ENCODE measurements at regions not wholly inside any gene's neighbourhood (a gene's known extent, or its start where the extent isn't known, plus 50 kb on each side); places are given as distances from the start of the nearest gene placed in this dataset.

GRCh38 chr1:218025454-218025853, 259.6 kb upstream of the RRP15 start:
- no peak for DNase-seq (ENCODE audit: low spot score)

GRCh38 chr1:218027152-218027551, 257.9 kb upstream of the RRP15 start:
- no peak for DNase-seq (ENCODE audit: low spot score)

- no peak for DNase-seq (ENCODE audit: low spot score)
These were observed 254.2 kb upstream of the RRP15 start for GRCh38 chr1:218030846-218031245.

- no peak for DNase-seq (ENCODE audit: low spot score)
These were observed 253.2 kb upstream of the RRP15 start for GRCh38 chr1:218031901-218032300.

- DNase-seq (ENCODE audit: low spot score) = no peak
These were observed 250.6 kb upstream of the RRP15 start for GRCh38 chr1:218034468-218034867.

GRCh38 chr1:218048828-218049420, 236.2 kb upstream of the RRP15 start:
- no peak for DNase-seq (ENCODE audit: low spot score)

GRCh38 chr1:218049641-218050040, 235.5 kb upstream of the RRP15 start:
- DNase-seq (ENCODE audit: low spot score) = no peak

- no peak for DNase-seq (ENCODE audit: low spot score)
These were observed 226.4 kb upstream of the RRP15 start for GRCh38 chr1:218058730-218059129.

- DNase-seq (ENCODE audit: low spot score) = no peak
These were observed 220.7 kb upstream of the RRP15 start for GRCh38 chr1:218064426-218064825.

GRCh38 chr1:218066332-218066731, 218.8 kb upstream of the RRP15 start:
- DNase-seq (ENCODE audit: low spot score) = no peak

GRCh38 chr1:218068241-218068640, 216.9 kb upstream of the RRP15 start:
- DNase-seq (ENCODE audit: low spot score) = no peak

- DNase-seq (ENCODE audit: low spot score) = no peak
These were observed 215.9 kb upstream of the RRP15 start for GRCh38 chr1:218069180-218069579.

- DNase-seq (ENCODE audit: low spot score) = no peak
These were observed 212.0 kb upstream of the RRP15 start for GRCh38 chr1:218073062-218073461.

- no peak for DNase-seq (ENCODE audit: low spot score)
These were observed 206.2 kb upstream of the RRP15 start for GRCh38 chr1:218078916-218079315.

GRCh38 chr1:218079347-218079746, 205.7 kb upstream of the RRP15 start:
- DNase-seq (ENCODE audit: low spot score) = no peak

GRCh38 chr1:218079820-218080219, 205.3 kb upstream of the RRP15 start:
- no peak for DNase-seq (ENCODE audit: low spot score)

- DNase-seq (ENCODE audit: low spot score) = no peak
These were observed 204.2 kb upstream of the RRP15 start for GRCh38 chr1:218080863-218081262.

- DNase-seq (ENCODE audit: low spot score) = no peak
These were observed 203.7 kb upstream of the RRP15 start for GRCh38 chr1:218081358-218081757.

- no peak for DNase-seq (ENCODE audit: low spot score)
These were observed 194.6 kb upstream of the RRP15 start for GRCh38 chr1:218090459-218090858.

GRCh38 chr1:218101409-218101808, 183.7 kb upstream of the RRP15 start:
- DNase-seq (ENCODE audit: low spot score) = no peak

GRCh38 chr1:218108034-218108433, 177.1 kb upstream of the RRP15 start:
- DNase-seq (ENCODE audit: low spot score) = no peak

- no peak for DNase-seq (ENCODE audit: low spot score)
These were observed 172.2 kb upstream of the RRP15 start for GRCh38 chr1:218112862-218113261.

GRCh38 chr1:218123968-218124367, 161.1 kb upstream of the RRP15 start:
- DNase-seq (ENCODE audit: low spot score) = no peak

GRCh38 chr1:218135371-218135770, 149.7 kb upstream of the RRP15 start:
- no peak for DNase-seq (ENCODE audit: low spot score)

- no peak for DNase-seq (ENCODE audit: low spot score)
These were observed 145.3 kb upstream of the RRP15 start for GRCh38 chr1:218139761-218140160.
